WTC11 (cell line): ENCODE measurements at regions not wholly inside any gene's neighbourhood (a gene's known extent, or its start where the extent isn't known, plus 50 kb on each side); places are given as distances from the start of the nearest gene placed in this dataset.

Experiments
- ATAC-seq: fragments of 200-7000 bp; cut with Tn5 transposase; 2 replicates; pipeline ENCODE4 v1.10.0; 2021; ENCODE audit warnings: mild to moderate bottlenecking, moderate library complexity
- CTCF ChIA-PET: fragments of 300-600 bp; sonication (Branson Sonifier 250); formaldehyde crosslinking; loops from one replicate; lab custom pipeline; 2021; ENCODE audit warnings: antibody characterized with exemption; lab: Charles Lee
- POLR2A ChIA-PET: fragments of 350-600 bp; sonication (Branson Sonifier 250); formaldehyde crosslinking; loops from one replicate; lab custom pipeline; 2021; ENCODE audit warnings: antibody characterized with exemption; lab: Charles Lee
- DNase-seq: peaks from one replicate; pipeline ENCODE4 v3.0.0; 2021; ENCODE audit warnings: low spot score
- H3K27ac Mint-ChIP-seq: 2 replicates; pipeline ENCODE4 v1.8.0; 2021; ENCODE audit warnings: mixed read lengths
- H3K27me3 Mint-ChIP-seq: 2 replicates; pipeline ENCODE4 v1.8.0; 2021; ENCODE audit warnings: low read depth, mild to moderate bottlenecking, moderate library complexity, mixed read lengths
- H3K36me3 Mint-ChIP-seq: 2 replicates; pipeline ENCODE4 v1.8.0; 2021; ENCODE audit warnings: mixed read lengths
- H3K4me1 Mint-ChIP-seq: 2 replicates; pipeline ENCODE4 v1.8.0; 2022; ENCODE audit warnings: mixed read lengths
- H3K4me3 Mint-ChIP-seq: 2 replicates; pipeline ENCODE4 v1.8.0; 2021; ENCODE audit warnings: mild to moderate bottlenecking, moderate library complexity, mixed read lengths
- H3K9me3 Mint-ChIP-seq: 2 replicates; pipeline ENCODE4 v1.8.0; 2021; ENCODE audit warnings: mixed read lengths
- ATF3 ChIP-seq: sonication (generic); formaldehyde crosslinking; conservative IDR thresholded peaks from 2 replicates; pipeline ENCODE4 v1.8.1; 2022; ENCODE audit warnings: mild to moderate bottlenecking, missing genetic modification reagents
- CBFB ChIP-seq: sonication (generic); formaldehyde crosslinking; IDR thresholded peaks from 2 replicates; pipeline ENCODE4 v1.8.1; 2022; ENCODE audit warnings: mild to moderate bottlenecking, low read depth, missing genetic modification reagents
- CTCF ChIP-seq: fragments of 200-600 bp; IDR thresholded peaks from 2 replicates; pipeline ENCODE4 v1.8.0; 2022; ENCODE audit warnings: antibody characterized with exemption
- ELF4 ChIP-seq: sonication (generic); formaldehyde crosslinking; IDR thresholded peaks from 2 replicates; pipeline ENCODE4 v1.8.1; 2022; ENCODE audit warnings: low read depth, mild to moderate bottlenecking, moderate library complexity, missing genetic modification reagents
- GTF2I ChIP-seq: fragments of 250-450 bp; sonication (Bioruptor Pico); conservative IDR thresholded peaks from 2 replicates; pipeline ENCODE4 v1.4.0; 2021; ENCODE audit warnings: mild to moderate bottlenecking
- HMGA2 ChIP-seq: fragments of 250-450 bp; sonication (Bioruptor Pico); IDR thresholded peaks from 2 replicates; pipeline ENCODE4 v1.4.0; 2021; ENCODE audit warnings: mild to moderate bottlenecking, moderate library complexity
- IRF2 ChIP-seq: sonication (generic); formaldehyde crosslinking; IDR thresholded peaks from 2 replicates; pipeline ENCODE4 v1.8.0; 2022; ENCODE audit warnings: low read depth, missing genetic modification reagents, borderline replicate concordance
- JAZF1 ChIP-seq: fragments of 250-450 bp; sonication (Bioruptor Pico); IDR thresholded peaks from 2 replicates; pipeline ENCODE4 v1.9.0; 2021; ENCODE audit warnings: moderate library complexity, mild to moderate bottlenecking, inconsistent platforms
- ZNF219 ChIP-seq: sonication (generic); formaldehyde crosslinking; IDR thresholded peaks from 2 replicates; pipeline ENCODE4 v1.8.0; 2023; ENCODE audit warnings: missing genetic modification reagents, mild to moderate bottlenecking, borderline replicate concordance
- ZNF416 ChIP-seq: fragments of 250-450 bp; sonication (Bioruptor Pico); IDR thresholded peaks from 2 replicates; pipeline ENCODE4 v1.9.0; 2021; ENCODE audit warnings: mild to moderate bottlenecking, inconsistent platforms
- ZNF532 ChIP-seq: fragments of 250-450 bp; sonication (Bioruptor Pico); IDR thresholded peaks from 2 replicates; pipeline ENCODE4 v1.9.0; 2021; ENCODE audit warnings: mild to moderate bottlenecking, borderline replicate concordance
- ZNF671 ChIP-seq: fragments of 250-450 bp; sonication (Bioruptor Pico); IDR thresholded peaks from 2 replicates; pipeline ENCODE4 v1.8.0; 2021; ENCODE audit warnings: mild to moderate bottlenecking
- TF ChIP-seq, protein P1 (sequence below): fragments of 250-450 bp; sonication (Bioruptor Pico); IDR thresholded peaks from 2 replicates; pipeline ENCODE4 v1.8.0; 2021; ENCODE audit warnings: mild to moderate bottlenecking
- TF ChIP-seq, protein P2 (sequence below): sonication (generic); formaldehyde crosslinking; IDR thresholded peaks from 2 replicates; pipeline ENCODE4 v1.8.0; 2022; ENCODE audit warnings: mild to moderate bottlenecking, missing genetic modification reagents

GRCh38 chr2:144650907-144651306 lies 131.0 kb upstream of the ZEB2 start:
- POLR2A ChIA-PET: no interaction called here

More at GRCh38 chr2:144650907-144651306, 131.0 kb upstream of the ZEB2 start:
- DNase-seq (no peak), ATAC-seq (peak; percentile 59)
- Mint-ChIP-seq H3K4me3 (no peak overlapping the region), H3K9me3 (no peaks in the 10 kb centered on the region), H3K4me1 (peaks cover 31% of the 10 kb centered on the region), H3K36me3 (no peaks in the 10 kb centered on the region), H3K27ac (peak overlapping the region; percentile 41), H3K27me3 (no peaks in the 10 kb centered on the region)
- TF ChIP-seq CBFB (CRISPR knock-in tag): no peak
- TF ChIP-seq ZNF219 (CRISPR knock-in tag): no peak
- no peak for TF ChIP-seq ZNF416 (CRISPR knock-in tag)
- no peak for TF ChIP-seq ZNF671 (CRISPR knock-in tag)
- TF ChIP-seq, protein P1, sequence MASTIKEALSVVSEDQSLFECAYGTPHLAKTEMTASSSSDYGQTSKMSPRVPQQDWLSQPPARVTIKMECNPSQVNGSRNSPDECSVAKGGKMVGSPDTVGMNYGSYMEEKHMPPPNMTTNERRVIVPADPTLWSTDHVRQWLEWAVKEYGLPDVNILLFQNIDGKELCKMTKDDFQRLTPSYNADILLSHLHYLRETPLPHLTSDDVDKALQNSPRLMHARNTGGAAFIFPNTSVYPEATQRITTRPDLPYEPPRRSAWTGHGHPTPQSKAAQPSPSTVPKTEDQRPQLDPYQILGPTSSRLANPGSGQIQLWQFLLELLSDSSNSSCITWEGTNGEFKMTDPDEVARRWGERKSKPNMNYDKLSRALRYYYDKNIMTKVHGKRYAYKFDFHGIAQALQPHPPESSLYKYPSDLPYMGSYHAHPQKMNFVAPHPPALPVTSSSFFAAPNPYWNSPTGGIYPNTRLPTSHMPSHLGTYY: no peak
- TF ChIP-seq, protein P2, sequence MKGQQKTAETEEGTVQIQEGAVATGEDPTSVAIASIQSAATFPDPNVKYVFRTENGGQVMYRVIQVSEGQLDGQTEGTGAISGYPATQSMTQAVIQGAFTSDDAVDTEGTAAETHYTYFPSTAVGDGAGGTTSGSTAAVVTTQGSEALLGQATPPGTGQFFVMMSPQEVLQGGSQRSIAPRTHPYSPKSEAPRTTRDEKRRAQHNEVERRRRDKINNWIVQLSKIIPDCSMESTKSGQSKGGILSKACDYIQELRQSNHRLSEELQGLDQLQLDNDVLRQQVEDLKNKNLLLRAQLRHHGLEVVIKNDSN (CRISPR knock-in tag): no peak
- TF ChIP-seq ZNF532 (CRISPR knock-in tag): no peak
- TF ChIP-seq JAZF1 (CRISPR knock-in tag): no peak
- no peak for TF ChIP-seq ELF4
- no peak for TF ChIP-seq ATF3 (CRISPR knock-in tag)
- TF ChIP-seq GTF2I (CRISPR knock-in tag): no peak
- TF ChIP-seq CTCF: no peak
- no peak for TF ChIP-seq IRF2 (CRISPR knock-in tag)
- no peak for TF ChIP-seq HMGA2 (CRISPR knock-in tag)
- CTCF ChIA-PET: interaction anchor here (1.4 kb wide), 1 partner anchor 202 kb away, joined by 5 read pairs; no protein-coding TSS in a partner anchor
